HG03135 (cell line): ENCODE measurements at regions not wholly inside any gene's neighbourhood (a gene's known extent, or its start where the extent isn't known, plus 50 kb on each side); places are given as distances from the start of the nearest gene placed in this dataset.
A peak's percentile ranks its signal among the peaks of the same experiment; 100 is the strongest.
"Not testable (repeated sequence)": the region's sequence is repeated elsewhere in the genome, so short reads cannot be mapped to it uniquely, and the experiment has no call there.

Experiments
- ATAC-seq: cut with Tn5 transposase; IDR thresholded peaks from one replicate; pipeline ENCODE4 v1.9.1; 2021; ENCODE audit warnings: mild to moderate bottlenecking, moderate library complexity; ENCODE audit not compliant: unreplicated experiment

GRCh38 chr7:148507787-148508186 lies 82.8 kb upstream of the C7orf33 start:
- no peak for ATAC-seq

GRCh38 chr7:148514236-148514635 lies 76.3 kb upstream of the C7orf33 start:
- no peak for ATAC-seq

- no peak for ATAC-seq
Observed at GRCh38 chr7:148515237-148515636, 75.3 kb upstream of the C7orf33 start.

- no peak for ATAC-seq
Observed at GRCh38 chr7:148515728-148516695, 74.6 kb upstream of the C7orf33 start.

- ATAC-seq = not testable (repeated sequence)
Observed at GRCh38 chr7:148519386-148519785, 71.2 kb upstream of the C7orf33 start.

GRCh38 chr7:148521271-148521670 lies 69.3 kb upstream of the C7orf33 start:
- no peak for ATAC-seq

GRCh38 chr7:148523550-148523949 lies 67.0 kb upstream of the C7orf33 start:
- ATAC-seq = no peak

GRCh38 chr7:148524479-148525224 lies 65.9 kb upstream of the C7orf33 start:
- ATAC-seq = no peak

- ATAC-seq = peak; percentile 94
Observed at GRCh38 chr7:148527717-148528168, 62.8 kb upstream of the C7orf33 start.

GRCh38 chr7:148535217-148535616 lies 55.3 kb upstream of the C7orf33 start:
- no peak for ATAC-seq

- ATAC-seq = no peak
Observed at GRCh38 chr7:148537435-148537834, 53.1 kb upstream of the C7orf33 start.

GRCh38 chr7:148540041-148540738 lies 50.4 kb upstream of the C7orf33 start:
- no peak for ATAC-seq
